ENCODE measurements at regions not wholly inside any gene's neighbourhood (a gene's known extent, or its start where the extent isn't known, plus 50 kb on each side); places are given as distances from the start of the nearest gene placed in this dataset.
"Not testable (repeated sequence)": the region's sequence is repeated elsewhere in the genome, so short reads cannot be mapped to it uniquely, and the experiment has no call there.

DNA sequence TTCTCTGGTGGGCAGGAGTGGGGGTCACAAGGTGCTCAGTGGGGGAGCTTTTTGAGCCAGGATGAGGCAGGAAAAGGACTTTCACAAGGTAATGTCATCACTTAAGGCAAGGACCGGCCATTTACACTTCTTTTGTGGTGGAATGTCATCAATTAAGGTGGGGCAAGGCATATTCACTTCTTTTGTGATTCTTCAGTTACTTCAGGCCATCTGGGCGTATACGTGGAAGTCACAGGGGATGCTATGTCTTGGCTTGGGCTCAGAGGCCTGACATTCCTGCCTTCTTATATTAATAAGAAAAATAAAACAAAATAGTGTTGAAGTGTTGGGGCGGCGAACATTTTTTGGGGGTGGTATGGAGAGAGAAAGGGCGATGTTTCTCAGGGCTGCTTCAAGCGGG is 179.5 kb downstream of the CD83 start:
- not testable (repeated sequence) for DNase-seq

DNA sequence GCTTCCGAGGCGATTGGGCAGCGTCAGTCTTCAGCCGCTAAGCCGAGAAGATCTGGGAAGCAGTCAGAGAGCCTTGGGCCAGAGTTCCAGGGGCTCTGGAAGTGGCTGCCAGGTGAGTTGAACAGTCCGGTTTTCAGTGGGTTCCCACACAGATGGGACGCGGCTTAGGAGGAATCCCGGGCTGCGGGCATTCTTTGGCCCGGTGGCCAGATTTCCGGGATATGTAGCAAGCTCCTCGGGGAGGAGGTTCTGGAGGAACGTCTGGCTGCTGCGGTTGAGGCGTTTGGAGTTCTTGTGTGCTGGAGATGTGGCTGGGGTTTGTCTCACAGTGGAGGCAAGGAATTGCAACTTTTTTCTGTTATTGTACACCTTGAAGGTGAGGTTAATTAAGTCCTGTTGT is 182.6 kb downstream of the CD83 start:
- not testable (repeated sequence) for DNase-seq

DNA sequence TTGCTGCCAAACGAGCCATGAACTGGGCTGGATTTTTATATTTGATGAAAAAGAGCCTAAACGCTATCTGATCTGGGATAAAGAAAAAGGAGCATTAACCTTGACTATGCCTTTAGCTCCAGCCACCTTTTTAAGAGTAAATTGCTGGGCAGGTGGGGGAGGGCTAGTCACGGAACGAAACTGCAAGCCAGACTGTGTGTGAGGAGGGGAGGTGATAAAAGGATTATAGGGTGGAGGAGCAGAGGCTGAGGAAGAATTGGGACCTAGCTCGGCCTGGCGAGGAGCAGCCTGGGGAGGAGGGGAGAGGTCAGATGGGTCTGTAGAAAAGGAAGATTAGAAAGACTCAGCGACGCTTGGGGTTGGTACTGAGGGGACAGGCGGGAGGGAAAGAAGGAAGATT is 183.1 kb downstream of the CD83 start:
- not testable (repeated sequence) for DNase-seq

- not testable (repeated sequence) for DNase-seq
These were observed 183.9 kb downstream of the CD83 start for GRCh38 chr6:14301477-14301876.

- DNase-seq = no peak
These were observed 187.6 kb downstream of the CD83 start for GRCh38 chr6:14305131-14305530.

- no peak for DNase-seq
These were observed 188.1 kb downstream of the CD83 start for GRCh38 chr6:14305624-14306023.

GRCh38 chr6:14306151-14306906 is 188.8 kb downstream of the CD83 start:
- DNase-seq = no peak

DNA sequence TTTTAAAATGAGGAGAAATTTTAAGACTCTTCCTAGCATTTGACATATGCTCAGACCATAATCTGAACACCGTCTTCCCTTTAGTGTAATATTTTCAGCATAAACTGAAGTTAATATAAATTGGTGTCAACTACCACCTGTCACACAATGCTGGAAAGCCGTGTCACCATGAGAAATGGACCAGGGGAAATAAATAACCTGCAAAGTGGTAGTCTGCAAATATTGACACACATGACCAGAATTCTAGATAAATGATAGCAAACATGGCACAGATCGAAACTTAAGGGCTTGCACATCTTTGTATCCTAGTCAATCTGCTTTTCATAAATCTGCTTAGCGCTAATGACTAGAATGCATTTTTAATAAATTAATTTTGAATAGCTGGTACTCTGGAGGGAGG is 191.9 kb downstream of the CD83 start:
- no peak for DNase-seq

- no peak for DNase-seq
These were observed 192.4 kb downstream of the CD83 start for GRCh38 chr6:14309951-14310445.

DNA sequence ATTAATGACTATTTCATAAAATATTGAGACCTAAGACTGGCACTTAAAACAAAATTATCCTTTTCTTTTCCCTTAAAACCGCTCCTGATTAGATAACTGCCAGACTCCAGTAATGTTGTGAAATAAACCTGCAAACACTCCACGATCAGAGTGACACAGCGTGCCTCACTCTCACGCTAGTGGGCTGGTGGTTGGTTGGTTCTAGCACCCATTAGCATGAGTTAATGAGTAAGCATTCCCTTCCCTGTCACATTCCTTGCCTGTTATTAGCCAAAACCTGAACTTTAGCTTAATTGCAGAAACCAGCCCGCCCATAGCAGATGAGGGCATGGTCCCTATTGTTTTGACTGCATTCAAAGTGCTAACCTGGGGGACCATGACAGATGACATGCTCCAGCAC is 193.4 kb downstream of the CD83 start:
- no peak for DNase-seq

GRCh38 chr6:14312587-14312986 is 195.0 kb downstream of the CD83 start:
- no peak for DNase-seq

DNA sequence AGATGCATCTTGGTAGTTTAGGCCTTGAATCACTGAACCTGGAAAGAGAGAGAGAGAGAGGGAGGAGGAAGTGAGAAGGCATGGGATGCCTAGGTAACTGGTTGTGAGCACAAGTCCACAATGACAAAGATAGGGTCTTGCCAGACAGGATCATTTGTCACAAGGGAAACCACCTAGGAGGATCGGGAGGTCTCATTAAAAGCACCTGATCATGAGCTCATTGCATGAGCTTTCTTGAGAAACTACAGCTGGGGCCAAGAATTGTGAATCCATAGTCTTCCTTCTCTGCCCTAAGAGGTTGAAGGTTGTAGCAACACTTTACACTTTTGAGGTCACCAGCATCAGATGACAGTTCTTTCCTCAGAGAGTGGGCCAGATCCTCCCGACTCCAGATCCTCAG is 195.7 kb downstream of the CD83 start:
- DNase-seq = no peak

DNA sequence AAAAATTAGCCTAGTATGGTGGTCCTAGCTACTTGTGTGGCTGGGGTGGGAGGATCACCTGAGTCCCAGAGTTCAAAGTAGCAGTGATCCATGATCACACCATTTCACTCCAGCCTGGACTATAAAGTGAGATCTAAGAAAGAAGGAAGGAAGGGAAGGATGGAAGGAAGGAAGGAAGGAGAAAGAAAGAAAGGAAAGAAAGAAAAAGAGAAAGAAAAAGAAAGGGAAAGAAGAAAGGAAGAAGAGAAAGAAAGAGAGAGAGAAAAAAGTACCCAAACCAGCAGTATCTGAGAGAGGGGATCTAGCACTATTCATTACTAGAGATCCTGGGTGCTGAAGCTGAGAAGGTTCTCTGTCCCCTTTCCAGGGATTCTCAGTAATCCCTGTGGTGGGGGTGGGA is 197.8 kb downstream of the CD83 start:
- DNase-seq = no peak

DNA sequence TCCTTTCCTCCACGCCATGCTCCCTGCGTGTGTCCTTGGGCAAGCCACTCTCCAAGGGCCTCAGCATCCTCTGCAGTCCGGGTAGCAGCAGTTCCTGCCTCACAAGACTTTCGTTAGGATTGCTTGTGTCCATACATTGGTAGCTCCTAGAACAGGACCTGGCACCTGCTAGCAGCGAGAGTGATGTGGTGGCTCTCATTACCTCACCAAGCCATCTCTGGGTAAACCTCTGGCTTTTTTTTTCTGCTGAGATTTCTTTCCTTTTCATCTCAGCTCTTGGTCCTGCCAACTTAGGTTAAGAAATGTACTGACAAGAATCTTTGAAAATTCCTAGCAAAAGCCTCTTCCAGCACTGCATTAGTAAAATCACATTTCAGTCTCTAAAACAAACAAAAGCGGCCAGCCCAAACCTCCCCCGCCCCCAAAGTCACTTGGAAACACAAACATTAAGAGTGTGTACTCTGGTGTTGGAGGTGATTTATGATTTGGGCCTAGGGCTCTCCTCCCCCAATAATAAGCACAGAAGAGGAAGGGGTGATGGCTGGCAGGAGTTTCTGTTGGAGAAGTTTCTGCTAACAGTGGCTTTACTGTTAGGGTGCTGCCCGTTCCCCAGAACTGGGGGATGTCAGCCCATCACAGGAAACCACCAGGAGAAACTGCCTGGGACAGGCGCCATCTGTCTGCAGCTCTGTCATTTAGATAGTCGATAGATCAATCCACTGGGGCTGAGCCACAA is 199.2 kb downstream of the CD83 start:
- peak in 1 of 6 experiments; percentile 4 for DNase-seq

- no peak for DNase-seq
These were observed 199.9 kb downstream of the CD83 start for GRCh38 chr6:14317387-14317970.

- no peak for DNase-seq
These were observed 202.8 kb downstream of the CD83 start for GRCh38 chr6:14320332-14320731.

- DNase-seq = no peak
These were observed 204.6 kb downstream of the CD83 start for GRCh38 chr6:14321992-14322772.

GRCh38 chr6:14322841-14323240 is 205.3 kb downstream of the CD83 start:
- peak in 1 of 6 experiments; percentile 7 for DNase-seq

DNA sequence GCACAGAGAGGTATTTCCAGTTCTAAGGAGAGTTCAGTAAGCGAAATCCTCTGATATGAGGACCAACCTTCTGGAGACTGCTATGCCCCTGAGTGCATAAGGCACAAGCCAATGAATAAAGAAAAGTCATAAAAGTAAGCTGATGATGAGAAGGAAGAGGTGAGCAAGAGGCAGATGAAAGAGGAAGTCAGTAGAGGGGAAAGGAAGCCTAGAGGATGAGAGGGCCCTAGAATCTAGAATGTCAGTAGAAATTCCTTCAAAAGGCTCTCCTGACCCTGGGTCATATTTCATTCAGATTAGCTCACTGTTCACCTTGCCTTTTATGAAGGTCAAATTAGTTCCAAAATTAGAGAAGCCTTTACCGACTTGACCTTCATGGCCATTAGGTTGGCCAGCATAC is 209.2 kb downstream of the CD83 start:
- no peak for DNase-seq

GRCh38 chr6:14328163-14328562 is 210.6 kb downstream of the CD83 start:
- DNase-seq = no peak

- DNase-seq = no peak
These were observed 216.2 kb downstream of the CD83 start for GRCh38 chr6:14333556-14334305.

GRCh38 chr6:14335071-14335470 is 217.5 kb downstream of the CD83 start:
- DNase-seq = no peak

Data from stimulated activated naive CD4-positive, alpha-beta T cell (primary cell).